Nephron (organoid): ENCODE measurements at regions not wholly inside any gene's neighbourhood (a gene's known extent, or its start where the extent isn't known, plus 50 kb on each side); places are given as distances from the start of the nearest gene placed in this dataset.

Source experiments
- H3K27ac Mint-ChIP-seq, 3 experiments: 2 replicates each; pipeline ENCODE4 v1.8.0; 2020; ENCODE audit warnings: mixed read lengths in 3 of 3, mild to moderate bottlenecking in 2 of 3, moderate library complexity in 1 of 3
- H3K27me3 Mint-ChIP-seq: 2 replicates; pipeline ENCODE4 v1.8.0; 2021; ENCODE audit warnings: low read depth, mild to moderate bottlenecking, moderate library complexity, mixed read lengths
- H3K36me3 Mint-ChIP-seq: 2 replicates; pipeline ENCODE4 v1.8.0; 2020; ENCODE audit warnings: low read depth, mixed read lengths
- H3K4me1 Mint-ChIP-seq: 2 replicates; pipeline ENCODE4 v1.8.0; 2020; ENCODE audit warnings: mixed read lengths
- H3K4me3 Mint-ChIP-seq, 3 experiments: 2 replicates each; pipeline ENCODE4 v1.8.0; 2020; ENCODE audit warnings: mild to moderate bottlenecking in 3 of 3, mixed read lengths in 3 of 3, moderate library complexity in 2 of 3
- H3K9me3 Mint-ChIP-seq: 2 replicates; pipeline ENCODE4 v1.8.0; 2020; ENCODE audit warnings: mixed read lengths
- TF ChIP-seq, protein P1 (sequence below), 3 experiments: fragments of 200-600 bp; sonication (generic); IDR thresholded peaks; one replicate each; pipeline ENCODE4 v1.5.0; 2021; ENCODE audit warnings: antibody characterized with exemption in 3 of 3; ENCODE audit not compliant: unreplicated experiment in 3 of 3

DNA sequence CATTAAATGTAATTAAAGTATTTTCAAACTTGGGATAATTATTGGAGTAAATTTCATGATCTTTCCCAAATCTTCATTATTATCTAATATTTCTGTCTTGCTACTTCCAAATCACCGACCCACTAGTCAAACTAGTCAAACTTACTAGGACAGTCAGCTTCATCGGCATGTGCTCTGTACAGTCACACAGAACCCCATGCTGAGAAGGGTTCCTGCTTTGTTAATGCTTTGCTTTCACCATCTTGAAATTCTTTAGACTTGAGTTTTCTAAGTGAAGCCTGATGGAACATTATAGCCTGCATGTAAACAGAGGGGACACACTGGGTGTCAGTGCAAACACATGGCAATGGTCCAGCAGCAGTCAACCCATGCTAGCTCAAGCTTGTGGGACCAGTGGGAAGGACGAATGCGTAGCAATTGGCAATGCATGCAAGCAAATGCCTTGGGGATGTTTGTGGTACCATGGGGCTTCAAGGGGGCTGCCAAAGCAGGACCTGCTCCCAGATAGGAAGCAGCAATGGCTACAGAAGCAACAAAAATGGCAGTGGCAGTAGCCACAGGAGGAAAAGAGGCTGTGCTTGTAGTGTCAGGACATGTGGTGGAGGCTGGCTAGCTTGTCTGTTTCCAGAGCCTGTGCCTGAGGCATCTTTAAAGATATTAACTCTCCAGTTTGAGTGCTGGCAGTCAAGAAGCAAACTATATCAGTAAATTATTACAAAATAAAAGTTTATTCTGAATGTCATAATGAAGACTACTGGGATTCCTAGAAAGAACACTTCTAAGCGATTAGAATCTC, 441.1 kb upstream of the SEMA3D start:
- Mint-ChIP-seq H3K9me3 (peaks cover 3% of the 10 kb centered on the region), H3K27me3 (no peaks in the 10 kb centered on the region), H3K4me1 (no peaks in the 10 kb centered on the region), H3K4me3 (no peak overlapping the region), H3K36me3 (no peaks in the 10 kb centered on the region), H3K27ac (no peak overlapping the region)
- TF ChIP-seq, protein P1, sequence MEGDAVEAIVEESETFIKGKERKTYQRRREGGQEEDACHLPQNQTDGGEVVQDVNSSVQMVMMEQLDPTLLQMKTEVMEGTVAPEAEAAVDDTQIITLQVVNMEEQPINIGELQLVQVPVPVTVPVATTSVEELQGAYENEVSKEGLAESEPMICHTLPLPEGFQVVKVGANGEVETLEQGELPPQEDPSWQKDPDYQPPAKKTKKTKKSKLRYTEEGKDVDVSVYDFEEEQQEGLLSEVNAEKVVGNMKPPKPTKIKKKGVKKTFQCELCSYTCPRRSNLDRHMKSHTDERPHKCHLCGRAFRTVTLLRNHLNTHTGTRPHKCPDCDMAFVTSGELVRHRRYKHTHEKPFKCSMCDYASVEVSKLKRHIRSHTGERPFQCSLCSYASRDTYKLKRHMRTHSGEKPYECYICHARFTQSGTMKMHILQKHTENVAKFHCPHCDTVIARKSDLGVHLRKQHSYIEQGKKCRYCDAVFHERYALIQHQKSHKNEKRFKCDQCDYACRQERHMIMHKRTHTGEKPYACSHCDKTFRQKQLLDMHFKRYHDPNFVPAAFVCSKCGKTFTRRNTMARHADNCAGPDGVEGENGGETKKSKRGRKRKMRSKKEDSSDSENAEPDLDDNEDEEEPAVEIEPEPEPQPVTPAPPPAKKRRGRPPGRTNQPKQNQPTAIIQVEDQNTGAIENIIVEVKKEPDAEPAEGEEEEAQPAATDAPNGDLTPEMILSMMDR (IDR thresholded peaks at IDR 0.05; ENCODE audit: unreplicated experiment in 3 of 3), result no peak

DNA sequence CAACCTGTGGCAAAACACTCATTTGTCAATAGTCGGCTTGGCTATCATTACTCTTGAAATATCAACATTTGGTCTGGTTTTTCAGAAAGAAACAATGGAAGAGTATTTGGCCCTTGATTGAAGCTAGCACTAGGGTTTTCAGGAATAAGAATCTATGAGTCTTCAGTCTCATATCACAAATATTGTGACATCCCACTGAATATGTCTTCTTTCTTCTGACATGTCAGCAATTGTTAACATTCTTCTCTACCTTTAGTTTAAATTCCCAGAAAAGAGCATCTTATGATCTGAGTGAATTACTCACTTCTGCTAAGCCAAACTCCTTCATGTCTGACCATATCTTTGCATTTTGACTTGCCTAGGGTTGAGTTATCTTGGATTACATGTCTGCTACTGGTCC, 435.2 kb upstream of the SEMA3D start:
- H3K9me3 Mint-ChIP-seq, result peaks cover 3% of the 10 kb centered on the region
- H3K4me3 Mint-ChIP-seq, result no peak overlapping the region
- no peaks in the 10 kb centered on the region for H3K27me3 Mint-ChIP-seq
- H3K27ac Mint-ChIP-seq, result no peak overlapping the region
- no peaks in the 10 kb centered on the region for H3K36me3 Mint-ChIP-seq
- TF ChIP-seq, protein P1 (IDR thresholded peaks at IDR 0.05; ENCODE audit: unreplicated experiment in 3 of 3), result no peak
- H3K4me1 Mint-ChIP-seq, result no peaks in the 10 kb centered on the region

DNA sequence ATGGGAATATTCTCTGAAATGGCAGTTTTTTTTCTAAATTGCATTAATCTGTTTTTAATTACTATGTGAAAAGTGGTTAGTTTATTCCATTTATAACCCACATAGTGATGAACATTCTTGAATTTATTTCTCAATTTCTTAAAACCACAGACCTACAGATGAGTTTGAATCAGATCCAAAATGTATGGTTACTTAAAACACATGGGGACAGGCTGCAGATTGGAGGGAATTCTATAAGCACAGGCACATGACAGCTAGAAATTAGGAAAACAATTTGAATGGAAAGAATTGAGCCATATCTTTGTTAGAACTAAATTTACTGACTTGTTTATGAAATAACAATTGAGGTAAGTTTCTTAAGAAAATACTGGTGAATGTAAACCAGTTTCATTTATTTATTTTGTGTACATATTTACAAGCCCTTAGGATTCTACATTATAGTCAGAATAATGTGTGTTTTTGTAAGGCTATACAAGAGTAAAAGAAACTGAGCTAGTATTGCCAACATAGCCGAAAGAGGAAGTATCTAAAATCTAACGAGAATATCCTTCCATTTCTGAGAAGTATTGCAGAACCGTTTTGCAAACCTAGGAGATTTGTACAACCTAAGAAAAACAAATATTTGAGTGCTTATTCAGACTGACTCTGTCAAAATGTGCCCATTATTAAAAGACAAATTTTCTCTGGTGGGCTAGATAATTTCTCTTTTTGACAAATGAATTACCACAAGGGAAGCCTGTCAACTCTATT, 434.3 kb upstream of the SEMA3D start:
- Mint-ChIP-seq H3K27me3 (no peaks in the 10 kb centered on the region), H3K4me3 (no peak overlapping the region), H3K9me3 (peaks cover 3% of the 10 kb centered on the region), H3K27ac (no peak overlapping the region), H3K4me1 (no peaks in the 10 kb centered on the region), H3K36me3 (no peaks in the 10 kb centered on the region)
- TF ChIP-seq, protein P1 (IDR thresholded peaks at IDR 0.05; ENCODE audit: unreplicated experiment in 3 of 3), result no peak

DNA sequence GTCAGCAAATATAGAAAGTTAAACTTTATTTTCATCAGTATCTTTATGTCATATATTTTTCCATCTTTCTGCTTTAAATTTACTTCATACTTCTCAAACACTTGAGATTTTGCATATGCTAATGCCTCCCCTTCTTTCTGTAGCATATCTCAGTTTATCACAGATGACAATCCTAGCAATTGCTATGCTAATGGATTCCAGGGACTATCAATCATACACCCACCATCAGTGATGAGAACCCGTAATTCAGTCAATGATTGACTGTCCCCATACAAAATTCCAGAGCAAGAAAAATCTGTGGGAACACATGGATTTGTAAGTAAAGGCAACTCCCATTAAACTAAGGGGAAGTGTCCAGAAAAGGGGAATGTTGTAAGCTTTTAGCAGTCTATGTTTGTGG, 432.4 kb upstream of the SEMA3D start:
- TF ChIP-seq, protein P1 (IDR thresholded peaks at IDR 0.05; ENCODE audit: unreplicated experiment in 3 of 3), result no peak
- Mint-ChIP-seq H3K4me1 (no peaks in the 10 kb centered on the region), H3K9me3 (peaks cover 10% of the 10 kb centered on the region), H3K4me3 (no peak overlapping the region), H3K36me3 (no peaks in the 10 kb centered on the region), H3K27ac (no peak overlapping the region), H3K27me3 (no peaks in the 10 kb centered on the region)

DNA sequence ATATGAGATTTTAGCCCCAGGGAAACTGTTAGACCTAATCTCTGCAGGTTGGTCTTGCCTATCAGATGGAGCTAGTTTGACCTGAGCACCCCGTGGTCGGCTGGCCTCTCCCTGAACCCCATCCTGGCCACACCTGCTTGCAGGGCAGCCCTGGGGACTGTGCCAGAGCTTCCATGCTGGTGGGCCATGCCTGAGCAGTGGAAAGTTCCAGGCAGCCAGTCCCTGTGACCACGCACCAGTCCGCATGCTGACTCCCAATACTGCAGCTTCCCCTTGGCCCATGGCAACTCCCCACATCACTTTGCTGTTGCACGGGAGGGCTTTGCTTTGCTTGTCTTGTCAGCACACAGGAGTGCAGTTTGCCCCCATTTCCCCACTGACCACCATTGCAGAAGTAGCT, 427.8 kb upstream of the SEMA3D start:
- H3K9me3 Mint-ChIP-seq, result peaks cover 12% of the 10 kb centered on the region
- no peaks in the 10 kb centered on the region for H3K36me3 Mint-ChIP-seq
- TF ChIP-seq, protein P1 (IDR thresholded peaks at IDR 0.05; ENCODE audit: unreplicated experiment in 3 of 3), result no peak
- no peak overlapping the region for H3K27ac Mint-ChIP-seq
- H3K4me3 Mint-ChIP-seq, result no peak overlapping the region
- no peaks in the 10 kb centered on the region for H3K4me1 Mint-ChIP-seq
- H3K27me3 Mint-ChIP-seq, result peaks cover 3% of the 10 kb centered on the region
